Ovary (tissue), 7 donors: ENCODE measurements at regions not wholly inside any gene's neighbourhood (a gene's known extent, or its start where the extent isn't known, plus 50 kb on each side); places are given as distances from the start of the nearest gene placed in this dataset.

ENCODE experiments used
- DNase-seq, 5 donors: peaks; one replicate each; pipeline ENCODE4 v3.0.0-alpha.2; 2019 to 2020
- H3K27ac ChIP-seq, 2 donors: fragments of 200-600 bp; one replicate each; pipeline versions ENCODE4 v1.5.1 to v1.8.0; 2019 to 2022
- H3K27me3 ChIP-seq: fragments of 200-600 bp; one replicate; pipeline ENCODE4 v1.8.0; 2022
- H3K36me3 ChIP-seq: fragments of 200-600 bp; sonication (generic); one replicate; pipeline ENCODE4 v1.5.1; 2019
- H3K4me1 ChIP-seq: one replicate; pipeline ENCODE4 v1.8.1; 2013; ENCODE audit warnings: mild to moderate bottlenecking, moderate library complexity; ENCODE audit not compliant: insufficient read depth
- H3K4me3 ChIP-seq: fragments of 200-600 bp; sonication (generic); one replicate; pipeline ENCODE4 v1.5.1; 2017
- H3K9me3 ChIP-seq, 2 donors: fragments of 200-600 bp in 1 of 2; sonication (generic) in 1 of 2; one replicate each; pipeline versions ENCODE4 v1.5.1 to v1.8.1; 2013 to 2019; ENCODE audit warnings: mild to moderate bottlenecking in 1 of 2, moderate library complexity in 1 of 2
- CTCF ChIP-seq, 3 donors: fragments of 450-650 bp in 2 of 3; fragments of 200-600 bp in 1 of 3; IDR thresholded peaks; one replicate each; pipeline versions ENCODE4 v1.5.1 to v1.8.0; 2016 to 2022; ENCODE audit warnings: antibody characterized with exemption in 3 of 3, mild to moderate bottlenecking in 1 of 3
- EP300 ChIP-seq: sonication (generic); formaldehyde crosslinking; IDR thresholded peaks from one replicate; pipeline ENCODE4 v1.6.1; 2017; ENCODE audit warnings: antibody characterized with exemption
- POLR2A ChIP-seq: fragments of 450-650 bp; IDR thresholded peaks from one replicate; pipeline ENCODE4 v1.6.1; 2017; ENCODE audit warnings: antibody characterized with exemption, mild to moderate bottlenecking, moderate library complexity
- WGBS, 3 donors: extraction: QIAGEN DNeasy Blood & Tissue Kit in 1 of 3; methylation state at CpG; one replicate each; pipeline versions ENCODE4 v1.1.5 to v1.1.7; 2013 to 2017; 5-methylcytosine and 5-hydroxymethylcytosine counted together
- intact Hi-C, 4 donors: fragments of 100-400 bp; cut with DNase I; formaldehyde crosslinking; loops; one replicate each; pipeline versions ENCODE4 v1.11.0 to v1.15.1; 2022 to 2023
- donor health status: DM: no; HTN: no; CAD: no; lungs with moderate emphysema.
- donor health status: DM: no; HTN: no; CAD: no.
- donor health status: Bipolar disorder and iron deficiency.
- donor health status: DM: no; HTN: no; CAD: no.
- donor health status: DM: yes; HTN: yes; CAD: no.

- Histone ChIP-seq H3K9me3 (no peaks in the 10 kb centered on the region), H3K27ac (no peak overlapping the region), H3K36me3 (no peaks in the 10 kb centered on the region), H3K4me3 (no peak overlapping the region), H3K27me3 (no peaks in the 10 kb centered on the region), H3K4me1 (no peaks in the 10 kb centered on the region)
- DNase-seq = no peak
- 92 to 95% (median 95%) methylated on average over 3 of the region's 3 CpGs for WGBS, 3 donors
- no peak for TF ChIP-seq EP300
- TF ChIP-seq POLR2A = no peak
- no peak for TF ChIP-seq CTCF (IDR thresholded peaks at IDR 0.05)
- intact Hi-C loops = no loop called here
These were observed 782.4 kb upstream of the WWC1 start for GRCh38 chr5:167509076-167509475.

GRCh38 chr5:167511276-167511675 is 780.2 kb upstream of the WWC1 start:
- H3K27ac ChIP-seq = no peak overlapping the region
- no peak for DNase-seq
- H3K27me3 ChIP-seq = no peaks in the 10 kb centered on the region
- H3K36me3 ChIP-seq = no peaks in the 10 kb centered on the region
- H3K4me3 ChIP-seq = no peak overlapping the region
- no peak for TF ChIP-seq POLR2A
- no peak for TF ChIP-seq EP300
- no peak for TF ChIP-seq CTCF (IDR thresholded peaks at IDR 0.05)
- 45 to 51% (median 48%) methylated on average over 1 of the region's 1 CpG for WGBS, 3 donors
- intact Hi-C loops = no loop called here
- no peaks in the 10 kb centered on the region for H3K9me3 ChIP-seq
- no peaks in the 10 kb centered on the region for H3K4me1 ChIP-seq

GRCh38 chr5:167512111-167512510 is 779.3 kb upstream of the WWC1 start:
- no peaks in the 10 kb centered on the region for H3K4me1 ChIP-seq
- H3K9me3 ChIP-seq = no peaks in the 10 kb centered on the region
- no peaks in the 10 kb centered on the region for H3K27me3 ChIP-seq
- no peaks in the 10 kb centered on the region for H3K36me3 ChIP-seq
- intact Hi-C loops = no loop called here
- H3K27ac ChIP-seq = no peak overlapping the region
- no peak for DNase-seq
- no peak overlapping the region for H3K4me3 ChIP-seq
- 50 to 53% (median 53%) methylated on average over 2 of the region's 2 CpGs for WGBS, 3 donors
- TF ChIP-seq EP300 = no peak
- TF ChIP-seq POLR2A = no peak
- TF ChIP-seq CTCF (IDR thresholded peaks at IDR 0.05) = no peak

DNA sequence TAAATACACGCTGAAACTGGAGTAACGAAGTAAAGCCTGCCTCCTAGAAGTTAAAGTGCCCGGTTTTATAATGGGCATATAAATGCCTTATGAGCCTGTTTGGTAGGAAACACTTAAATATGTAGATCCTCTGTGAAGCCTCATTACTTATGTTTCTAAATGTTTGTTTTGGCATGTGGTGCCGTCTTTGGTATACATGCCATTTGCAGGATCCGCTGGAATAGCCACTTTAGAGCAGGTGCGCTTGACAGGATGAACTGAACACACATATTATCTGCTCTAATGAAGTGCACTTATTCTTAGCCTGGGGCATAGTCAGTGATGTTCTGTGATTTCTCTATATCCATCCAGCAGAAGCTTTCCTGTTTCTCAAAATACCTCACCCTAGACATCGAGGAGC is 778.1 kb upstream of the WWC1 start:
- no peaks in the 10 kb centered on the region for H3K27me3 ChIP-seq
- TF ChIP-seq POLR2A = no peak
- H3K4me1 ChIP-seq = no peaks in the 10 kb centered on the region
- no peak overlapping the region for H3K27ac ChIP-seq
- H3K4me3 ChIP-seq = no peak overlapping the region
- H3K9me3 ChIP-seq = no peaks in the 10 kb centered on the region
- H3K36me3 ChIP-seq = no peaks in the 10 kb centered on the region
- intact Hi-C loops = no loop called here
- DNase-seq = no peak
- WGBS, 3 donors = 81 to 86% (median 84%) methylated on average over 7 of the region's 7 CpGs

DNA sequence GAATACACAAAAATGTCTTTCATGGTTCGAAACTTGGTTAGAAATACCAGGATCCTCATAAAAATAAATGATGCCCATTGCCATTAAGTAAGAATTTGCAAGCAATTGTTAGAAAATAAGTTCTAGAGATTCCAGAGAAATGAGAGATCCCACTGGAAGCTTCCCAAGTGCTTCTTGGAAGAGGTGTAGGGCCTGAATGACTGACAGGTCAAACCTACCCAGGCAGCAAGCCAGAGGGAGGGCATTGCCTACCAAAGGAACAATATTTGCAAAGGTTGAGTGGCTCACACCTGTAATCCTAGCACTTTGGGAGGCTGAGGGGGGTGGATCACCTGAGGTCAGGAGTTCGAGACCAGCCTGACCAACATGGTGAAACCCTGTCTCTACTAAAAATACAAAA is 777.0 kb upstream of the WWC1 start:
- no peaks in the 10 kb centered on the region for H3K9me3 ChIP-seq
- 89 to 93% (median 92%) methylated on average over 2 of the region's 2 CpGs for WGBS, 3 donors
- no peak for TF ChIP-seq CTCF (IDR thresholded peaks at IDR 0.05)
- TF ChIP-seq POLR2A = no peak
- TF ChIP-seq EP300 = no peak
- no peaks in the 10 kb centered on the region for H3K27me3 ChIP-seq
- H3K36me3 ChIP-seq = no peaks in the 10 kb centered on the region
- no peaks in the 10 kb centered on the region for H3K4me1 ChIP-seq
- H3K27ac ChIP-seq = no peak overlapping the region
- DNase-seq = no peak
- H3K4me3 ChIP-seq = no peak overlapping the region
- intact Hi-C loops = no loop called here
